Chondrocyte (in vitro differentiated cells): ENCODE measurements at regions not wholly inside any gene's neighbourhood (a gene's known extent, or its start where the extent isn't known, plus 50 kb on each side); places are given as distances from the start of the nearest gene placed in this dataset.

Experiments
- DNase-seq: peaks from one replicate; pipeline ENCODE4 v3.0.0; 2021; ENCODE audit warnings: mixed read lengths, low spot score
- H3K27ac Mint-ChIP-seq: one replicate; pipeline ENCODE4 v1.8.0; 2021; ENCODE audit warnings: mild to moderate bottlenecking, moderate library complexity, mixed read lengths; ENCODE audit not compliant: unreplicated experiment
- H3K27me3 Mint-ChIP-seq: 2 replicates; pipeline ENCODE4 v1.8.0; 2021; ENCODE audit warnings: low read depth, mixed read lengths
- H3K36me3 Mint-ChIP-seq: 2 replicates; pipeline ENCODE4 v1.8.0; 2021; ENCODE audit warnings: low read depth, mixed read lengths
- H3K4me1 Mint-ChIP-seq: 2 replicates; pipeline ENCODE4 v1.8.0; 2021; ENCODE audit warnings: low read depth, mild to moderate bottlenecking, mixed read lengths
- H3K4me3 Mint-ChIP-seq: one replicate; pipeline ENCODE4 v1.8.0; 2021; ENCODE audit warnings: mild to moderate bottlenecking, moderate library complexity, mixed read lengths; ENCODE audit not compliant: unreplicated experiment
- H3K9me3 Mint-ChIP-seq: 2 replicates; pipeline ENCODE4 v1.8.0; 2021; ENCODE audit warnings: low read depth, mixed read lengths
- TF ChIP-seq, protein P1 (sequence below): fragments of 200-600 bp; sonication (generic); IDR thresholded peaks from 2 replicates; pipeline ENCODE4 v1.5.0; 2021; ENCODE audit warnings: antibody characterized with exemption, mild to moderate bottlenecking, moderate library complexity

GRCh38 chr2:177056481-177056929 is 156.1 kb upstream of the HNRNPA3 start:
- no peak for DNase-seq
- no peak overlapping the region for H3K4me3 Mint-ChIP-seq

GRCh38 chr2:177058747-177059146 is 153.8 kb upstream of the HNRNPA3 start:
- Mint-ChIP-seq H3K4me1 (no peaks in the 10 kb centered on the region), H3K4me3 (no peak overlapping the region), H3K27me3 (peaks cover 4% of the 10 kb centered on the region), H3K27ac (no peak overlapping the region), H3K9me3 (no peaks in the 10 kb centered on the region), H3K36me3 (no peaks in the 10 kb centered on the region)
- no peak for DNase-seq
- TF ChIP-seq, protein P1, sequence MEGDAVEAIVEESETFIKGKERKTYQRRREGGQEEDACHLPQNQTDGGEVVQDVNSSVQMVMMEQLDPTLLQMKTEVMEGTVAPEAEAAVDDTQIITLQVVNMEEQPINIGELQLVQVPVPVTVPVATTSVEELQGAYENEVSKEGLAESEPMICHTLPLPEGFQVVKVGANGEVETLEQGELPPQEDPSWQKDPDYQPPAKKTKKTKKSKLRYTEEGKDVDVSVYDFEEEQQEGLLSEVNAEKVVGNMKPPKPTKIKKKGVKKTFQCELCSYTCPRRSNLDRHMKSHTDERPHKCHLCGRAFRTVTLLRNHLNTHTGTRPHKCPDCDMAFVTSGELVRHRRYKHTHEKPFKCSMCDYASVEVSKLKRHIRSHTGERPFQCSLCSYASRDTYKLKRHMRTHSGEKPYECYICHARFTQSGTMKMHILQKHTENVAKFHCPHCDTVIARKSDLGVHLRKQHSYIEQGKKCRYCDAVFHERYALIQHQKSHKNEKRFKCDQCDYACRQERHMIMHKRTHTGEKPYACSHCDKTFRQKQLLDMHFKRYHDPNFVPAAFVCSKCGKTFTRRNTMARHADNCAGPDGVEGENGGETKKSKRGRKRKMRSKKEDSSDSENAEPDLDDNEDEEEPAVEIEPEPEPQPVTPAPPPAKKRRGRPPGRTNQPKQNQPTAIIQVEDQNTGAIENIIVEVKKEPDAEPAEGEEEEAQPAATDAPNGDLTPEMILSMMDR: no peak

More at GRCh38 chr2:177056481-177056929, 156.1 kb upstream of the HNRNPA3 start:
- H3K36me3 Mint-ChIP-seq: no peaks in the 10 kb centered on the region
- no peaks in the 10 kb centered on the region for H3K9me3 Mint-ChIP-seq
- peaks cover 7% of the 10 kb centered on the region for H3K4me1 Mint-ChIP-seq
- H3K27ac Mint-ChIP-seq: no peak overlapping the region
- TF ChIP-seq, protein P1: peak; percentile 19
- peaks cover 4% of the 10 kb centered on the region for H3K27me3 Mint-ChIP-seq

DNA sequence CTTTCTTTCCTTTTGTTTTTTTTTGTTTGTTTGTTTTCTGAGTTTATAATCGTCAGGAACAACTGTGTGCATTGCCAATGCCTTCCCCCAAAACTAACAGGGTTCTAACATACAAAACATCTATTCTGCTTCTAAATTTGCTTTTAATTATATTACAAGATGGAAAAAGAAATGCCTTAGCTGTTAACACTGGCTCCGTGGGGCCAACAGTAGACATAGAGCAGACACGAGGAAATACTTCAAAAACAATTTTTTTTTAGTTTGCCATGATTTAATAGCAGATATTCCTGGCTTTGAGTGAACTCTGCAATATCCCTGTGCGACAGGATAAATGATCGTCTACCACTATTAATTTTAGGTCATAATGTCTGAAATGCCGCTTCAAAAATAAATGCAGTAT is 153.3 kb upstream of the HNRNPA3 start:
- no peak for DNase-seq
- no peak overlapping the region for H3K4me3 Mint-ChIP-seq
- H3K27me3 Mint-ChIP-seq: peaks cover 4% of the 10 kb centered on the region
- no peaks in the 10 kb centered on the region for H3K36me3 Mint-ChIP-seq
- no peak overlapping the region for H3K27ac Mint-ChIP-seq
- H3K4me1 Mint-ChIP-seq: no peaks in the 10 kb centered on the region
- TF ChIP-seq, protein P1: no peak
- H3K9me3 Mint-ChIP-seq: no peaks in the 10 kb centered on the region

DNA sequence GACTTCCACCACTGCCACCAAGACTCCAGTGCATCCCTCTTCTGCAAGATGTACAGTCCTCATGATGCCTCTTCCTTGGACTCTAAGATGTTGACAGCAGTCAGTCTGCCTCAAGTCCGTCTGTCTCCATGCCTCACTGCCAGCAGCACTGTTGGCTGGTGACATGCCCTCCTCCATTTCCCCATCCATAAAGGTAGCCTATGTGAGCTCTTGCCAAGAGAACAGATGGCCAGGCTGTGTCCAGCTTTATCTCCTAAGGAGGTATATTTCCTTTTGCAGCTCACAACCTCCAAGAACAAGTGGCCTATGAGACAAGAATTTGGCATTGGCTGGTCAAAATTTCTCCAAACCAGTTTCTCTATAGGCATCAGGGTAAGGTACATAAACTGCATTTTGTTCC is 149.3 kb upstream of the HNRNPA3 start:
- Mint-ChIP-seq H3K9me3 (no peaks in the 10 kb centered on the region), H3K4me3 (no peak overlapping the region), H3K4me1 (no peaks in the 10 kb centered on the region), H3K36me3 (no peaks in the 10 kb centered on the region), H3K27ac (no peak overlapping the region), H3K27me3 (peaks cover 11% of the 10 kb centered on the region)
- DNase-seq: no peak
- TF ChIP-seq, protein P1: no peak

- Mint-ChIP-seq H3K27ac (no peak overlapping the region), H3K27me3 (peaks cover 11% of the 10 kb centered on the region), H3K9me3 (no peaks in the 10 kb centered on the region), H3K36me3 (no peaks in the 10 kb centered on the region), H3K4me1 (no peaks in the 10 kb centered on the region), H3K4me3 (no peak overlapping the region)
- DNase-seq: no peak
- TF ChIP-seq, protein P1: no peak
Measured at GRCh38 chr2:177064422-177064821, 148.2 kb upstream of the HNRNPA3 start.
